KBM-7 (cell line): ENCODE measurements at regions not wholly inside any gene's neighbourhood (a gene's known extent, or its start where the extent isn't known, plus 50 kb on each side); places are given as distances from the start of the nearest gene placed in this dataset.

Experiments used
- DNase-seq: peaks from one replicate; pipeline ENCODE4 v3.0.0-alpha.2; 2015
- in situ Hi-C: fragments of 300-500 bp; cut with MboI; formaldehyde crosslinking; loops from 2 replicates; pipeline ENCODE4 v1.14.3; 2020; ENCODE audit warnings: low sequenced_read_pairs, low pct_unique_long_range_greater_than_20kb, mixed read lengths

DNA sequence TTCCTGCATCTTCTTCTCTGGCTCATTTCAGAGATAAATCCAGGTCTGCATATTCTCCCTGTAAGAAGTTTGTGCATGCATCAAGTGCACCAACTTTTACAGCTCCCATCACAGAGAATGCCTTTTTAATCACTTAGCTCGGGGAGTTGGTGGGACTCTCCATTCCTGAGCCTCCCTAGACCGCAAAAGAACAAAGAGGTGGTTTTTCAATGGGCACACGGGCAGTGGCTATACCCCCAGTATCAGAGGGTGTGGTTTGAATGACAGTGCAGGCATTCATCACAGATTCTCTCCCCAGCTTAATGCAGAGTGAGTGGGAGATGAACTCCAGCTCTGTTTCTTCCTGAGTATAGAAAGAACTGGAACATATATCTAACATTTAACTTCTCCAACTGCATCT is 264.7 kb upstream of the NR4A3 start:
- in situ Hi-C loops: no loop called here
- no peak for DNase-seq

DNA sequence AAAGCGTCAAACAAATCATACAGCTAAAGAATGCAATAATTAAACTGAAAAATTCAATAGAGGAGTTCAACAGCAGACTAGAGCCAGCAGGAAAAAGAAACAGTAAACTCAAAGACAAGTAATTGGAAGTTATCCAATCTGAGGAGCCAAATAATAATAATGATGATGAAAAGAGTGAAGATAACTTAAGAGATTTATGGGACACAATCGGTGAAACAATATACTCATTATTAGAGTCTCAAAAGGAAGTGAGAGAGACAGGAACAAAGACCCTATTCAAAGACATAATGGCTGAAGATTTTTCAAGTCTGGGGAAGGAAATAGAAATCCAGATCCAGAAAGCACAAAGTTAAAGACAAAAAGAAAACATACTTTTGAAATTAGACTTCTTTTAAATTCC is 263.9 kb upstream of the NR4A3 start:
- in situ Hi-C loops: no loop called here
- DNase-seq: no peak

DNA sequence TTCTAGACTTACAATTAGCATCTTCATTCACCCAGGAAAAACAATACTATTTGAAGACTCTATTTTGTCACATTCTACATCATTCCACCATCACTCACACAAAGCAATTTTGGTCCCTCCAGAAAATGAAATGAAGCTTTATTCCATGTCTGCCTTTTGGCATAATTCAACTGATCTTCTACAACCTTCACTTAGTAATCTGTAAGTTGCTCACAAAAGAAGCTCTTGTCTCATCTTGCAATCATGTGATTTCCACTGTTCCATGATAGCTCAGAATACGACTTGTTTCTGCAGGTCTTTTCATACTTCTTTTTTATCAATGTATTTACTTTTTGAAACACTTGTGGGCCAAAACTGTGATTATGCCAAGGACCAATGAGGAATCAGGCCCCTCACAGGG is 261.9 kb upstream of the NR4A3 start:
- no peak for DNase-seq
- in situ Hi-C loops: no loop called here

DNA sequence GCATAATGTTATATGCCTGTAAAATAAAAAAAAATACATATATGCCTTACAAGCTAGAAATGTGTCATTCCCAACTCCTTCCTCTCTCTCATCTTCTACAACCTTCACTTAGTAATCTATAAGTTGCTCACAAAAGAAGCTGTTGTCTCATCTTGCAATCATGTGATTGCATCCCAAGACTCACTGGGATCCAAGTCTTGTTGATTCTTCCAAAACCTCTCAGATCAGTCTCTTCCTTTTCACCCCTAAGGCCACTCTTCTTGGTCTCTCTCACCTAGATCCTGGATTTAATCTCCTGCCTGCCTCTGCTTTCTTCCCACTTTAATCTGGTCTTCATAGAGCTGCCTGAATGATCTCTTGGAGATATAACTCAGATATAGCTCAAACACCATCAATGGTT is 261.1 kb upstream of the NR4A3 start:
- in situ Hi-C loops: no loop called here
- no peak for DNase-seq

DNA sequence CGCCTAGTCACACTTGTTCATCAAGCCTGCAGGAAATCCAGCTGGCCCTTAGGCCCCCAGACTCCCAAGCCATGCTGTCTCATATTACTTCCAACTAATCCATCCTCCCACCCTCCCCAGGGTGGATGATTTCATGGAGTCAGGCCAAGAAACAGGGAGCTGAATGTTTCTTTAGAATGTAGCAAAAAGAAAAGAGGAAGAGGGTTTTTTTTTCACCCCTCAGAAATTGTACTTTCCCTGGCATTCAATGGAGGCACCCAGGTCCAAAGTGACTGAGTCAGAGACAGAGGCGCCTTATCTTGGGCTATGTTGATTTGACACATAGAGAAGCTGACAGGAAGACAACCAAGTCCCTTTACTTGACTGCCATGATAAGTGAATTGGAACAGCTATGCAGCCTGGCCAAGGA is 260.2 kb upstream of the NR4A3 start:
- DNase-seq: no peak
- in situ Hi-C loops: no loop called here

DNA sequence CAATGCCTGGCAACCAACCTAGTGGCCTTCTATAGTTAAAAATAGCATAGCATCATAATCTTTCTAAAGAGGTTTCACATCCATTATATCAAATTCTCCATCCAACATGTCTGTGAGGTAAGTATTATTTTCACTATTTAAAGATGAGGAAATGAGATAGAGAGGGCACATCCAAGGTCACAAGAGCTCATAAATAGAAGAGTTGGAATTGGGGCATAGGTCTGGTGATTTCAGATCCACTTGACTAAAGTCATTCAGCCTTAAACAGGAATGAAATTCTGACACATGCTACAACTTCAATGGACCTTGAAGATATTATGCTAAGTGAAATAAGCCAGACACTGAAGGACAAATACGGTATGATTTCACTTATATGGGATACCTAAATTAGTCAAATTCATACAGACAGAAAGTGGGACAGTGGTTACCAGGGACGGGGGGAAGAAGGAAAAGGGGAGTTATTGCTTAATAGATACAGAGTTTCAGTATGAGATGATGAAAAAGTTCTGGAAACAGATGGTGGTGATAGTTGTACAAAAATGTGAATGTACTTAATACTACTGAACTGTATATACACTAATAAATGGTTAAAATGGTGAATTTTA is 259.6 kb upstream of the NR4A3 start:
- DNase-seq: no peak

DNA sequence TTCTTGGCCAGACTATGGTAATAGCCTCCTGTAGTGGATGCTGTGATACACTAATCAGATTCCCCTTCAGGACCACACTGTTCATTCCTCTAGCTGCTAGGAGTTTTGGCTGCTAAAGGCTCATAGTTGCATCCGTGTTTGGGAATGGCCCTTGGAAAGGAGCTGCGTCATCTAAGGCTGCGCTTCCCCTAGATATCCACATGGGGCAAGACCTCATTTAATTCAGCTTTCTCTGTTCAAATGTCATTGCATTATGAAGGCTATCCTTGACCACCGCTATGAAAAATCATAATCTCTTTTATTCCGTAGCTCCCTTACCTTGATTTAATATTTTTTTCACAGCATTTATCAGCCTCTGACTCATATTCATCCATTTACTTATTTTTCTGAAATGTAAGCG is 258.3 kb upstream of the NR4A3 start:
- no peak for DNase-seq
- in situ Hi-C loops: no loop called here

More for the DNA sequence above, 259.6 kb upstream of the NR4A3 start:
- in situ Hi-C loops: no loop called here

DNA sequence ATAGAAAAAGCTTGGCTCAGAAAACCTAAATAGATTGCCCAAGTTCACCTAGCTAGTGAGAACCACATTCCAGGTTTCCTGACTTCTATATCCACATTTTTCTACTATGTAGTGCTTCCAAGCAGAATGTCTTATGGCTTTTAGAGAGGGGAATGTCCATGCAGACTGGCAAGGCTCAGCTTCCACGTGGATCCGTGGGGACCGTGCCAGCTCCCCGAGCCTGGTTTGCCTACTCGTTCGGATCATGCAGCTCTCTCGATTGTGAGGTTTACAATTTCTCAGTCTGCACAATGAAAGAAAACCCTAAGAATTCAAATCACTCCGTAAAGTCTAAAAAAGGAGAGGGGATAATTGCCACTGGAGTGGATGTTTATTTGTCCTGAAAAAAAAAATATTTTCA is 256.5 kb upstream of the NR4A3 start:
- in situ Hi-C loops: no loop called here
- no peak for DNase-seq

DNA sequence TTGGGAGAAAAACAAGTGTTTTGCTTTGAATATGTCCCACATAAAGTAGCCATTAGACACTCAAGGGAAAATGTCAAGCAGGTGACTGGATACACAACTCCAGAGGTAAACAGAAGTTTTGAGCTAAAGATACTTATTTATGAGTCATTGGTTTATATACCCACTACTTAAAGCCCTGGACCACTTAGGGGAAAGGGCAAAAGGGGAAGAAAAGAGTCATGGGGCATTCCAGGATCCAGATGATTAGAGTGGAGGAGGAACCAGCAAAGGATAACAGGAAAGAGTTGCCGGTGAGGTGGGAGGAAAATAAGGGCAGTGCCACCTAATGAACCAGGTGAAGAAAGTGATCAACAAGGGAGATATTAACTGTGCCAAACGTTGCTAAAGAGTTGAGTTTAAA is 254.2 kb upstream of the NR4A3 start:
- in situ Hi-C loops: no loop called here

DNA sequence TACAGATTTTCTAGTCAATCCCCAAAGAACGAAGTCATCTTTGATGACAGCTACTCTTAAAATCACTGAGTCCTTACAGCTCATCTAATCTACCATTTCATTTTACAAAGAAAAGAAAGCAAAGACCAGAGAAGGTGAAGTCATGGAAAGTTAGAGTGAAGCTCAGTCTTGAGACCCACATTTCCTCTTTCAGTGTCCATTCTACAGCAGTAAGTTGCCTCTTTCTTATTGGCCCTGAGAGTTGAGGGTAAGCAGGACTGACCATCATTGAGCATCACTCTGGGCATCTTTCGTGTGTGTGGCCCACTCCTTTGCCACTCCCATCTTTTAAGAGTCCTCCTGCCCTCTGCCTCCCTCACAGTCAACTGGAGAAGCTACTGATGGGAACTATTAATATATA is 251.8 kb upstream of the NR4A3 start:
- no peak for DNase-seq
- in situ Hi-C loops: no loop called here

More for the DNA sequence above, 254.2 kb upstream of the NR4A3 start:
- no peak for DNase-seq

DNA sequence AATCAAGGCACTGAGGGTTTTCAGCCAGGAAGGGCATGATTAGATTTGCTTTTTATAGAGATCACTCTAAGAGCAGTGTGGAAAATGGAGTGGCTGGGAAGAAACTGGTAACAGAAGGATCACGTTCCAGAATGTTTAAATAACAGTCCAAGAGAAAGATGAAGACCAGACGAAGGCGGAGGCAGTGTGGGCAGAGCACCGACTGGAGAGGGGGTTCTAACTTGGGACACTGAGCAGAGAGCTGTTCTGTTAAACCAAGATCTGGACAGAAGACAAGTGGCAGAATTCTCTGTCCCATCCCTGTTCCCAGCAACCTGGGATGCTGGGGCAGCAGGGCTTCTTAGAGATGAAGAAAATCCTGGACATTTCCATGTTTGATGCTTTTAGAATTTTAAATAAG is 249.1 kb upstream of the NR4A3 start:
- DNase-seq: no peak
- in situ Hi-C loops: no loop called here

DNA sequence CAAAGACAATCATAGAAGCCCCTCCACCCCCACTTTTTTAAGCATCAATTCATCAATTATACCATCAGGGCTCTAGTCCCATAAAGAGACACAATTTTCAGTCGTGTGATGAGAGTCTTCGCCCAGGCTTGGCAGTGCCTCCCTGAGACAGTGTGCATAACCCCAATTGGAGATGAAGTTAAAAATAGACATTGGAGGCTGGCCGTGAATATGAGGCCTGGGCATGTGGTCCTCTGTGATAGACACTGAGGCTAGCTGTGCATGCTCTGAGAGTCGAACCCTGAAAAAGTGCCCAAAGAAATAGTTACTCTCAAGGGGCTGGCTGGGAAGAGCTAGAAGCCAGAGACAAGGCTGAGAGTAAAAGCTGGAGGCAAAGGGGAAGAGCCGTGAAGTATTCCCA is 248.6 kb upstream of the NR4A3 start:
- in situ Hi-C loops: no loop called here
- DNase-seq: no peak

DNA sequence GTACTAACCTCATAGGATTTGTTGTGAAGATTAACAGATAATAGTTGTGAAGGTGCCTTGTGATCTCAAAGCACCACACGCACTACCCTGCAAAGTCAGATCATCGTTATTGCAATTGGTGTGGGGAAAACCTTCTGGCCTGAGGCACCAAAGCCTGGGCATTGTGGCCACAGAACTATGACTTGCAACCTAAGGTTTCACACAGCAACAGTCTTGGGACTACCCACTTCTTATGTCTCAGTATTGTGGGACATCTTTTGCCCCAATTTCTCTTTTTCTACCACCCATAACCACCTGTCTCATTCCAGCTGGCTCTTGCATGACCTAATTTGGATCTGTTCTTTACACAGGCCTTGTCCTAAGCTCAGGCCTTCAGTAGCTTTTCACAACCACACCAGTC is 247.8 kb upstream of the NR4A3 start:
- in situ Hi-C loops: no loop called here
- DNase-seq: no peak

DNA sequence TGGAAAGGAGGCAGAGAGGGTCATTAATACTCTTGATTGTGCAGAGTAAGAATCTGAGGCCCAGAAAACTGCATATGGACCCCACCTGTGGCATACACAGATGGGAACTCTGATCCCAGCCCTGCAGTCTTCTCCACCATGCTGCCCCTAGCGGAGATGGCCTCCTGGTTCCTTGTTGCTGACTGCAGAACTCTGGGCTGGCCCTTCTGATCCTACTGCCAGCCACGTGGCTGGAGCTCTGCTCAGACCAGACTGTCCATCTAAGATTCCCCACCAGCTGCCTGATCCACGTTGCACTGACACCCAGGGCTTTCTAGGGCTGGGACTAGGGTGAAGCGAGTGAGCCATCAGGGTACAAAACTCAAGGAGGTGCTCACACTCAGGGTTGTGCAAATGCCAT is 245.7 kb upstream of the NR4A3 start:
- in situ Hi-C loops: no loop called here
- no peak for DNase-seq

DNA sequence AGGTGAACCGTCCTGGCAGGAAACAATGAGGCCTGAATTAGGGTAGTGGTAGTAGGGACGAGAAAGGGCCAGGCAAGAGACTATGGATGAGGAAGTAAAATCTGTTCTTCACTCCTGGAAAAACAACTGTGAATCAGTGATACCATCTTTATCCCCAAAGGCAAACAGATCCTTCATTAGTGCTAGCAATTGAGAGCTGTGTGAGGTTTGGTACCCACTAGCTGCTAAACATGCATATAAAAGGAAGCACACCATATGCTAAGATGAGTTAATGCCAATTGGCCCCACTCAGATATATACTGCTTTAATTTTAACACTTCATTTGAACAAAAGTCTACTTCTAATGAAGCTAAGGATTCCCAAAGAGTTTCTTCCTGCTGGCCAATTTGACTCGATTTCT is 244.8 kb upstream of the NR4A3 start:
- in situ Hi-C loops: no loop called here
- DNase-seq: no peak

DNA sequence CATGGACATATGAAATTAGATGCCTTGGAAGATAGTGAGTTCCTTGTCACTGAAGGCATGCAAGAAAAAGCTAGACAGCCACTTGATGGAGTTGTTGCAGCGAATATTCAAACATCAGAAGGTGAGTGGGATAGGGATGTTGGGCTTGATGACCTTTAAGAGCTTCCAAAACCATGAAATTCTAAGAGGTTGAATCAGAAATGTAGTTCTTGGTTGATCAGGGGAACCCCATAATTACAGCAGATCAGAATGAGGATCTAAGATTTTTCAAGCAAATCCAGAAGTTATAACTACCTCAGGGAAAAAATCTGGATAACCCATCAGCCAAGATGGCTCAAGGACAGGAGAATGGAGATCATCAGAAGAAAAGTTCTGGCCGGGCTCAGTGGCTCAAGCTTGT is 244.3 kb upstream of the NR4A3 start:
- no peak for DNase-seq
- in situ Hi-C loops: no loop called here

DNA sequence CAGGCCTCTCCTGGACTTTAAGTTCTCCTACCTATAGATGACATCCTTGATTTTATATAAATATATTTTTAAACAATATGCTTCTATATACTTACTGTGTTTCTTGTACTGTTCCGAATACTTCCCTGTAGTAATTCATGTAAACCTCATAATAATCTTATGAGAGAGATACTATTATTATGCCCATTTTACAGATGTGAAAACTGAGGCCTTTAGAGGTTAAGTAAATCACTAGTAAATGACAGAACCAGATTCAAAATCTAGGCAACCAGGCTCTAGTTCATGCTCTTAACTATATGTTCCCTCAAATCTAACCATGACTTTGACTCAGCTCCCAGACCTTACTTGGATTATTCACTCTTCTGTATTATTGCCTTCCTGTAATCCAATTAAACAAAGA is 243.0 kb upstream of the NR4A3 start:
- DNase-seq: no peak
- in situ Hi-C loops: no loop called here

DNA sequence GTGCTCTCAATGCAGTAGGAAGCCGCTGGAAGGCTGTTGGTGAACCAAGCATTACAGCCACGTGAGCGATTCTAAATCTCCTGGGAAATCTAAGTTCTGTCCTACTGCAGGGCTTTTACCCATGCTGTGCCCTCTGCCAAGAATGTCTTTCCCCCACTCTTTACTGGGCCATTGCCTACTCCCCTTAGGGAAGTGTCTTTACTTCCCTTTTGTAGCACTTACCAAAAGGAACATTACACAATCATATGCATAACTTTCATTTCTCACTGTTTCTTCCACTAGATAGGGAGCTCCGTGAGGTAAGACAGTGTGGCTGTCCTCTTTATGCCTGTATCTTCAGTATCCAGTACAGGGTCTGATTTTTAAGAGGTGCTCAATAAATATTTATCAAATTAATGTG is 241.7 kb upstream of the NR4A3 start:
- in situ Hi-C loops: no loop called here
- DNase-seq: peak; percentile 21

DNA sequence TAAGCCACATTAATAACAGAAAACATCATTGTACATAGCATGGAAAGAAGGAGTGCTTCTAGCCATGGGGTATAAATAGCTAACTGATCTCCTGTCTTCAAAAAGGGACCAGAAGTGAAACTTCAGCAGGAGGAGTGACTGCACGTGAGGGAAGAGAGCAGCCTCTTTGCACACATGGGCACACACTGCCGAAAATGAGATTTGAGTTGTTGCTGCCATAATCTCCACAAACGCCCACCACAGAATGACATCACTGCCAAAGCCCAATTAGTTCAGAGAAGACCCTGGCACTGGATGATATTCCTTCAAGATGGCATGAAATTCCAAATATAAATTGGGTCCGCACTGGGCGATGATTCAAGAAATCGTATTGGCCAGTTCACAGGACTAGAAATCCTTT is 238.9 kb upstream of the NR4A3 start:
- in situ Hi-C loops: no loop called here
- DNase-seq: no peak

DNA sequence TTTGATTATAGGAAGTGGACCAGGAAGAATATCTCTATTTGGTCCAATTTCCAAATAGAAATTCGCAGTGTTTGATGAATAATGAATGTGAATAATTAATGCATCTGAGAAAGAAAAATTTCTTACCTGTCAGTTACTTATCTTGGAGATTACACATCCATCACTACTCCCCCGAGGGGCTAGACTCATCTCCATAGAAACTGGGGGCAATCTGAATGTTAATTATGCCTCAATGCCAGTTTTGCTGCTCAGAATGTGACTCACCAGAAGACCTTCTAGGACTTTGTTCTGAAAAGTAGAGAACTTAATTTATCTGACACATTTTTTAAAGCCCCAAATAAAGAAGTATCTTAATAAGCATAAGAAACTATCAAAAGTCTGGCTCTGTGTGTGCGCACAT is 233.4 kb upstream of the NR4A3 start:
- in situ Hi-C loops: no loop called here
- DNase-seq: no peak

DNA sequence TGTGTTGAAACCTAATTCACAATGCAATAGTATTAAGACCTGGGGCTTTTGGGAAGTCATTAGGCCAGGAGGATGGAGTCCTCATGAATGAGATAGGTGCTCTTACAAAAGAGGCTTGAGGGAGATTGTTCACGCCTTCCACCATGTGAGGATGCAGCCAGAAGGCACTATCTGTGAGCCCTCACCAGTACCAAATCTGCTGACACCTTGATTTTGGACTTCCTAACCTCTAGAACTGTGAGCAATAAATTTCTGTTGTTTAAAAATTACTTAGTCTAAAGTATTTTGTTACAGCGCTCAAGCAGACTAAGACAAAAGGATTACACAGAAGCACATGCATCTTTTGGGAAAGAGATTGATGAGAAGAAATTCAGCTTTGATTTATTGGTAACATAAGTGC is 232.9 kb upstream of the NR4A3 start:
- DNase-seq: no peak
- in situ Hi-C loops: no loop called here

DNA sequence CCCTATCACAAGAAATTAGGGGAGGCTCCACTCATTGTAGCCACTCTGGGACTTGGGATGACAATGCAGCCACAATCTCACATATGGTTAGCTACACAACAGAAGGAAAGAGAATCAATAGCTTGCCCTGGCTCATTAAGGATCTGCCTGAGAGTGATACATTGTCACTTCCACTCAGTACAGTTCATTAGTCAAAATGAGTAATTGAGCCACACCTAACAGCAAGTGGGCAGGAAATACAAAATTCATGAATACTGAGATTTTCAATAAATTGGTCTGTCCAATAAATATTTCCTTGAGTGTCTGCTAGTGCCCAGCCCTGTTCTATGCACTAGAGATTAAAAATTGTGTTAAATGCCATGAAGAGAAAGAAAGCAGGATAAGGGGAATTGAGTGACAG is 231.3 kb upstream of the NR4A3 start:
- DNase-seq: no peak
- in situ Hi-C loops: no loop called here
